ENCODE measurements at regions not wholly inside any gene's neighbourhood (a gene's known extent, or its start where the extent isn't known, plus 50 kb on each side); places are given as distances from the start of the nearest gene placed in this dataset.

DNA sequence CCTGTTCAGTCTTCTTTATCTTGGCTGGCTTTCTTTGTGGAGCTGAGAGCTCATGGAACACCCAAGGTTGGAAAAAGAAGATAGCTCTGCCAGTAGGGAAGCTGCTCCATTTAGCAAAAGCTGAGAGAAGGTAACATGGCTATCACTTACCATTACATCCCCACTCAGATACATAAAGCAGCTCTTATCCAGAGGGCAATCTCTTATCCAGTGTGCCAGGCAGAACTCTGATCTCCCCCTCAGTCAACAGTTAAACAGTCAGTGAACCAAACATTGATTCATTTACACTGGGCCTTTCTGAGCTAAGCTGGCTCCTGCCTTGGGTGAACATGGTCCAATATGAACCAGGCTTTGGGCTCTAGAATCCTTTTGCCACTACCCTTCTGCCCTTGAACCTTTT is 624.2 kb downstream of the NTRK3 start:
- TF ChIP-seq, protein P1, sequence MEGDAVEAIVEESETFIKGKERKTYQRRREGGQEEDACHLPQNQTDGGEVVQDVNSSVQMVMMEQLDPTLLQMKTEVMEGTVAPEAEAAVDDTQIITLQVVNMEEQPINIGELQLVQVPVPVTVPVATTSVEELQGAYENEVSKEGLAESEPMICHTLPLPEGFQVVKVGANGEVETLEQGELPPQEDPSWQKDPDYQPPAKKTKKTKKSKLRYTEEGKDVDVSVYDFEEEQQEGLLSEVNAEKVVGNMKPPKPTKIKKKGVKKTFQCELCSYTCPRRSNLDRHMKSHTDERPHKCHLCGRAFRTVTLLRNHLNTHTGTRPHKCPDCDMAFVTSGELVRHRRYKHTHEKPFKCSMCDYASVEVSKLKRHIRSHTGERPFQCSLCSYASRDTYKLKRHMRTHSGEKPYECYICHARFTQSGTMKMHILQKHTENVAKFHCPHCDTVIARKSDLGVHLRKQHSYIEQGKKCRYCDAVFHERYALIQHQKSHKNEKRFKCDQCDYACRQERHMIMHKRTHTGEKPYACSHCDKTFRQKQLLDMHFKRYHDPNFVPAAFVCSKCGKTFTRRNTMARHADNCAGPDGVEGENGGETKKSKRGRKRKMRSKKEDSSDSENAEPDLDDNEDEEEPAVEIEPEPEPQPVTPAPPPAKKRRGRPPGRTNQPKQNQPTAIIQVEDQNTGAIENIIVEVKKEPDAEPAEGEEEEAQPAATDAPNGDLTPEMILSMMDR (conservative IDR thresholded peaks at IDR 0.05; ENCODE audit: low read depth, low read length) = no peak
- no peak for TF ChIP-seq EZH2 (IDR thresholded peaks at IDR 0.05; ENCODE audit: borderline replicate concordance, low read depth, low read length, poor library complexity, severe bottlenecking)

All from A673 (cell line).